Small intestine (tissue), 7 donors: ENCODE measurements at regions not wholly inside any gene's neighbourhood (a gene's known extent, or its start where the extent isn't known, plus 50 kb on each side); places are given as distances from the start of the nearest gene placed in this dataset.

ENCODE experiments used
- DNase-seq, 2 donors: peaks; one replicate each; pipeline versions ENCODE4 v3.0.0 to v3.0.0-alpha.2; 2013
- FAIRE-seq: peaks from 2 replicates; lab custom pipeline; 2012; peaks lifted over from hg19 to GRCh38; lab: Jason Lieb, UNC
- H3K27ac ChIP-seq, 3 donors: one replicate each; pipeline ENCODE4 v1.5.1; 2013; ENCODE audit warnings: low read length in 2 of 3, mild to moderate bottlenecking in 2 of 3, control low read depth in 1 of 3, inconsistent platforms in 1 of 3, low read depth in 1 of 3, moderate library complexity in 1 of 3
- H3K27me3 ChIP-seq, 3 donors: one replicate each; pipeline ENCODE4 v1.6.1; 2013; ENCODE audit warnings: low read length in 3 of 3, inconsistent platforms in 1 of 3; ENCODE audit not compliant: control insufficient read depth in 3 of 3, insufficient read depth in 3 of 3
- H3K36me3 ChIP-seq, 3 donors: one replicate each; pipeline ENCODE4 v1.6.1; 2013; ENCODE audit warnings: low read length in 3 of 3, inconsistent platforms in 1 of 3, low read depth in 1 of 3, mild to moderate bottlenecking in 1 of 3, moderate library complexity in 1 of 3; ENCODE audit not compliant: control insufficient read depth in 3 of 3, insufficient read depth in 2 of 3
- H3K4me1 ChIP-seq, 3 donors: one replicate each; pipeline ENCODE4 v1.6.1; 2013; ENCODE audit warnings: low read length in 2 of 3, inconsistent platforms in 1 of 3, low read depth in 1 of 3, mild to moderate bottlenecking in 1 of 3, moderate library complexity in 1 of 3; ENCODE audit not compliant: control insufficient read depth in 3 of 3, insufficient read depth in 2 of 3
- H3K4me3 ChIP-seq, 3 donors: one replicate each; pipeline ENCODE4 v1.5.1; 2013; ENCODE audit warnings: low read length in 3 of 3, control low read depth in 1 of 3, inconsistent platforms in 1 of 3, low read depth in 1 of 3, mild to moderate bottlenecking in 1 of 3, moderate library complexity in 1 of 3
- H3K9me3 ChIP-seq, 2 donors: one replicate each; pipeline ENCODE4 v1.6.1; 2013; ENCODE audit warnings: low read depth in 1 of 2, low read length in 1 of 2; ENCODE audit not compliant: control insufficient read depth in 2 of 2, insufficient read depth in 1 of 2
- WGBS, 3 donors: extraction: QIAGEN DNeasy Blood & Tissue Kit; methylation state at CpG; one replicate each; pipeline ENCODE4 v1.1.7; 2013; 5-methylcytosine and 5-hydroxymethylcytosine counted together
- donor health status: healthy with polysubstance abuse.
- donor health status: control.
- donor health status: control.
- donor health status: Bipolar disorder and iron deficiency.
- donor health status: healthy.

DNA sequence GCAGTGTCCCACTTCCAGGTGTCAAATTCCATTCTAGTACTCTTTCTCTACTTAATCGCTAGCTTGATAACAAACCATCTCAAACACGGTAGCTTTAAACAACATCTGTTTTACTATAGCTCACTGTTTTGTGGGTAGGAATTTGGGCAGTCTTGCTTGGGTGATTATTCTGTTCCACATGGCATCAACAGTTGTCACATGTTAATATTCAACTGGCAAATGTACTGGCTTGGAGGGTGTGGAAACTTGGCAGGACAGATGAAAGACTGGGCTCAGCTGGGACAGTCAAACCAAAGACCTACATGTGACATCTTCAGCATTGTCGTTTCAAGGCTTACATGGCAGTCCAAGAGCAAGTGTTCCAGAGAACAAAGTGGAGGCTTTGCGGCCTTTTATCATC is 241.8 kb downstream of the PTH2R start:
- no peak for FAIRE-seq
- H3K27ac ChIP-seq = no peak overlapping the region
- H3K9me3 ChIP-seq = no peaks in the 10 kb centered on the region
- H3K36me3 ChIP-seq = no peaks in the 10 kb centered on the region
- H3K4me1 ChIP-seq = no peaks in the 10 kb centered on the region
- 41 to 68% (median 62%) methylated on average over 4 of the region's 4 CpGs for WGBS, 3 donors
- no peak overlapping the region for H3K4me3 ChIP-seq
- peak in 1 of 2 donors; percentile 22 for DNase-seq
- H3K27me3 ChIP-seq = no peaks in the 10 kb centered on the region

GRCh38 chr2:208653383-208653782 is 246.8 kb downstream of the PTH2R start:
- 70 to 75% (median 73%) methylated on average over 3 of the region's 3 CpGs for WGBS, 3 donors
- no peaks in the 10 kb centered on the region for H3K9me3 ChIP-seq
- no peak for DNase-seq
- no peaks in the 10 kb centered on the region for H3K27me3 ChIP-seq
- H3K27ac ChIP-seq = no peak overlapping the region
- H3K36me3 ChIP-seq = no peaks in the 10 kb centered on the region
- no peak overlapping the region for H3K4me3 ChIP-seq
- no peaks in the 10 kb centered on the region for H3K4me1 ChIP-seq
- FAIRE-seq = no peak

- DNase-seq = no peak
Measured at GRCh38 chr2:208654056-208654455, 247.5 kb downstream of the PTH2R start.

GRCh38 chr2:208657468-208657867 is 250.9 kb downstream of the PTH2R start:
- no peaks in the 10 kb centered on the region for H3K27me3 ChIP-seq
- no peak overlapping the region for H3K27ac ChIP-seq
- FAIRE-seq (no peak), DNase-seq (peak in 1 of 2 donors; percentile 9)
- 36 to 69% (median 43%) methylated on average over 1 of the region's 1 CpG for WGBS, 3 donors
- H3K4me1 ChIP-seq = no peaks in the 10 kb centered on the region
- H3K36me3 ChIP-seq = no peaks in the 10 kb centered on the region
- H3K4me3 ChIP-seq = no peak overlapping the region
- no peaks in the 10 kb centered on the region for H3K9me3 ChIP-seq

More at GRCh38 chr2:208654056-208654455, 247.5 kb downstream of the PTH2R start:
- Histone ChIP-seq H3K27ac (no peak overlapping the region), H3K4me1 (no peaks in the 10 kb centered on the region), H3K9me3 (no peaks in the 10 kb centered on the region), H3K36me3 (no peaks in the 10 kb centered on the region), H3K27me3 (no peaks in the 10 kb centered on the region), H3K4me3 (no peak overlapping the region)
- FAIRE-seq = no peak

- no peak for DNase-seq
- FAIRE-seq = no peak
- 67 to 80% (median 69%) methylated on average over 2 of the region's 2 CpGs for WGBS, 3 donors
- Histone ChIP-seq H3K27ac (no peak overlapping the region), H3K9me3 (no peaks in the 10 kb centered on the region), H3K36me3 (no peaks in the 10 kb centered on the region), H3K27me3 (no peaks in the 10 kb centered on the region), H3K4me3 (no peak overlapping the region), H3K4me1 (no peaks in the 10 kb centered on the region)
Measured at GRCh38 chr2:208669394-208669793, 262.8 kb downstream of the PTH2R start.

- no peaks in the 10 kb centered on the region for H3K27me3 ChIP-seq
- DNase-seq (no peak), FAIRE-seq (no peak)
- no peak overlapping the region for H3K27ac ChIP-seq
- H3K36me3 ChIP-seq = no peaks in the 10 kb centered on the region
- 5 to 19% (median 8%) methylated on average over 1 of the region's 1 CpG for WGBS, 3 donors
- H3K4me3 ChIP-seq = no peak overlapping the region
- H3K9me3 ChIP-seq = no peaks in the 10 kb centered on the region
- H3K4me1 ChIP-seq = no peaks in the 10 kb centered on the region
Measured at GRCh38 chr2:208671284-208671683, 264.7 kb downstream of the PTH2R start.

- FAIRE-seq (no peak), DNase-seq (no peak)
- H3K9me3 ChIP-seq = no peaks in the 10 kb centered on the region
- H3K27ac ChIP-seq = no peak overlapping the region
- H3K36me3 ChIP-seq = no peaks in the 10 kb centered on the region
- 66 to 76% (median 74%) methylated on average over 4 of the region's 4 CpGs for WGBS, 3 donors
- H3K4me1 ChIP-seq = no peaks in the 10 kb centered on the region
- no peak overlapping the region for H3K4me3 ChIP-seq
- no peaks in the 10 kb centered on the region for H3K27me3 ChIP-seq
Measured at GRCh38 chr2:208671886-208672680, 265.5 kb downstream of the PTH2R start.

DNA sequence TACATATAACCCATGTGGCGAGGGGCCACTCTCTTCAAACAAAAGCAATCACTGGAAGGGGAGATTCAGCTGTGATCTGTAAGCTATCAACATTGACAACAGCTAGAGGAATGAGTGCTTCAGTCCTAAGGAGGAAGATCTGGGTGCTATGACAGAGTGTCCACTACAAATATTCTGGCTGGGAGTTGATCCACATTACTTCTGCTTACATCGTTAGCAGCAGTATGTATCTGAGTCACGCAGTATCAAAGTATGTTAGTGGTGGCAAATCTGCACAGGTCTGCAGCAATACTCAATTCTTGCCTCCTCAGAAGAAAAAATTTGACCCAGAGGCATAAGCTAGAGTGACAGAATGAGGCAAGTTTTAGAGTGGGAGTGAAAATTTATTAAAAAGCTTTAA is 267.0 kb downstream of the PTH2R start:
- no peak for FAIRE-seq
- H3K4me1 ChIP-seq = no peaks in the 10 kb centered on the region
- DNase-seq = no peak
- WGBS, 3 donors = 80 to 94% (median 81%) methylated on average over 3 of the region's 3 CpGs
- H3K36me3 ChIP-seq = no peaks in the 10 kb centered on the region
- H3K9me3 ChIP-seq = no peaks in the 10 kb centered on the region
- no peak overlapping the region for H3K27ac ChIP-seq
- H3K4me3 ChIP-seq = no peak overlapping the region
- H3K27me3 ChIP-seq = no peaks in the 10 kb centered on the region

DNA sequence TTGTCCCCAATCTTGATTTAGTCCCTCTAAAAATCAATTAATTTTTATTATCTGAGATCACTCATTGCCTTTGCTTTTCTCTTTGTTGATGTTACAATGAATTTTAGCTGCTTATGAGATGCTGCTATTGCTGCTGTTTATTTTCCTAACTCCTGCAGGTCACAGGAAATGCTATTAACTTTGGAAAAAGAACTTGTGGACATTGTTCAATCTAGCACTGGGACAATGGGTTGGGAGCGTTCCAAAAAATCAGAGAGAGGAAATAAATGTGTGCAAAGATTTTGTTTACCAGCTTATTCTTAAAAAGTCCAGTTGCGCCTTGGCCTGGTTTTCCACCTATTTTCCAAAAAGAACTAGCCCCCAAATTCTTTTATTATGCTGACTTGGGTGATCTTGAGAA is 268.3 kb downstream of the PTH2R start:
- H3K9me3 ChIP-seq = no peaks in the 10 kb centered on the region
- DNase-seq (no peak), FAIRE-seq (no peak)
- 73 to 83% (median 81%) methylated on average over 2 of the region's 2 CpGs for WGBS, 3 donors
- H3K27me3 ChIP-seq = no peaks in the 10 kb centered on the region
- H3K4me1 ChIP-seq = no peaks in the 10 kb centered on the region
- H3K27ac ChIP-seq = no peak overlapping the region
- H3K4me3 ChIP-seq = no peak overlapping the region
- H3K36me3 ChIP-seq = no peaks in the 10 kb centered on the region
